OCI-LY7 (cell line): ENCODE measurements at regions not wholly inside any gene's neighbourhood (a gene's known extent, or its start where the extent isn't known, plus 50 kb on each side); places are given as distances from the start of the nearest gene placed in this dataset.
A peak's percentile ranks its signal among the peaks of the same experiment; 100 is the strongest.

ENCODE experiments used
- BruUV-seq: library from RNA; stranded (reverse); fragments of 400-500 nt; replicated peaks from 2 replicates; lab custom pipeline; 2021; lab: Mats Ljungman, UMichigan
- CTCF ChIA-PET: fragments of 300-600 bp; sonication (Branson Sonifier 250); formaldehyde crosslinking; loops from one replicate; lab custom pipeline; 2022; ENCODE audit warnings: antibody characterized with exemption; ENCODE audit not compliant: unreplicated experiment; lab: Charles Lee
- POLR2A ChIA-PET: fragments of 300-600 bp; sonication (Branson Sonifier 250); formaldehyde crosslinking; loops from one replicate; lab custom pipeline; 2022; ENCODE audit warnings: antibody characterized with exemption; lab: Charles Lee
- DNase-seq: peaks from one replicate; pipeline ENCODE4 v3.0.0-alpha.2; 2015; ENCODE audit warnings: low spot score
- H2AFZ ChIP-seq: fragments of 200-600 bp; sonication (generic), shearing (Covaris generic); 2 replicates; pipeline ENCODE4 v1.6.1; 2014; ENCODE audit warnings: mild to moderate bottlenecking, antibody characterized with exemption, low read length, moderate library complexity
- H3K27ac ChIP-seq: fragments of 200-600 bp; sonication (generic); 2 replicates; pipeline ENCODE4 v1.5.1; 2014; ENCODE audit warnings: mixed run types, low read depth, mild to moderate bottlenecking, moderate library complexity, low read length, inconsistent platforms; ENCODE audit not compliant: poor library complexity, severe bottlenecking
- H3K36me3 ChIP-seq: fragments of 200-600 bp; sonication (generic); 2 replicates; pipeline ENCODE4 v1.6.1; 2014; ENCODE audit warnings: mild to moderate bottlenecking, antibody characterized with exemption, low read length, moderate library complexity, mixed read lengths; ENCODE audit not compliant: insufficient read depth
- H3K4me1 ChIP-seq: fragments of 200-600 bp; sonication (generic); 2 replicates; pipeline ENCODE4 v1.5.1; 2014; ENCODE audit warnings: mild to moderate bottlenecking, low read length; ENCODE audit not compliant: insufficient read depth, poor library complexity, severe bottlenecking
- H3K4me2 ChIP-seq: fragments of 200-600 bp; sonication (generic); 2 replicates; pipeline ENCODE4 v1.6.1; 2014; ENCODE audit warnings: mild to moderate bottlenecking, low read length
- H3K4me3 ChIP-seq: fragments of 200-600 bp; sonication (generic); 2 replicates; pipeline ENCODE4 v1.5.1; 2014; ENCODE audit warnings: mild to moderate bottlenecking, low read depth, low read length; ENCODE audit not compliant: poor library complexity, severe bottlenecking
- H3K79me2 ChIP-seq: fragments of 200-600 bp; sonication (generic); 2 replicates; pipeline ENCODE4 v1.6.1; 2016; ENCODE audit warnings: low read depth, mild to moderate bottlenecking, low read length, moderate library complexity, mixed read lengths; ENCODE audit not compliant: insufficient read depth
- H3K9me2 ChIP-seq: fragments of 200-600 bp; sonication (generic); 2 replicates; pipeline ENCODE4 v1.6.1; 2016; ENCODE audit warnings: mild to moderate bottlenecking, low read length, mixed read lengths; ENCODE audit not compliant: insufficient read depth
- H3K9me3 ChIP-seq: fragments of 200-600 bp; sonication (generic); 2 replicates; pipeline ENCODE4 v1.6.1; 2014; ENCODE audit warnings: mild to moderate bottlenecking, mixed run types, low read length, mixed read lengths
- H4K20me1 ChIP-seq: fragments of 200-600 bp; sonication (generic); 2 replicates; pipeline ENCODE4 v1.6.1; 2014; ENCODE audit warnings: mild to moderate bottlenecking, antibody characterized with exemption, low read length, moderate library complexity, mixed read lengths; ENCODE audit not compliant: insufficient read depth
- CTCF ChIP-seq: fragments of 200-600 bp; sonication (generic); conservative IDR thresholded peaks from 2 replicates; pipeline ENCODE4 v1.5.1; 2014; ENCODE audit warnings: mild to moderate bottlenecking, antibody characterized with exemption, low read length, moderate library complexity, mixed read lengths
- EZH2phosphoT487 ChIP-seq: fragments of 200-600 bp; sonication (generic); IDR thresholded peaks from 2 replicates; pipeline ENCODE4 v1.6.1; 2018; ENCODE audit warnings: low read depth, borderline replicate concordance, mild to moderate bottlenecking, mixed run types, antibody characterized with exemption, low read length, moderate library complexity, mixed read lengths
- intact Hi-C: fragments of 100-400 bp; cut with micrococcal nuclease; formaldehyde crosslinking; loops from one replicate; pipeline ENCODE4 v1.10.0; 2022; ENCODE audit not compliant: unreplicated experiment

DNA sequence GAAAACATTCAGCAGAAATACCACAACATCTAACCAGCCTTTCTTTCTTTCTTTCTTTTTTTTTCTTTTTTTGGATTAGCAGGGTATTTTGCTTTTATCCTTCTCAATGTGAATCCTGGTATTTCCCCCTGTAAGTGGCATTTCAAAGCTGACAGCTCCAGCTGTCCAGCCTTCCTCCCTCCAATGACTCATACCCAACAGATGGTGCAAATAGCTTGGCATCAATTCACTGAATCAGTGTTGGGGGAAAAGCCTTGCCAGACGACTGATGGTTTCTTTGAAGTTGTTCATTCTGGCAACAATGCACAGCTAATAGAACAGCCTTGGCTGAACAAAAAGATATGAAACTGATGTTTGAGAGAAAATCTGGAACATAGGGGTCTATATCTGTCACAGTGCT is 316.8 kb upstream of the STEAP1 start:
- H3K4me3 ChIP-seq: no peak overlapping the region
- no peak overlapping the region for H2AFZ ChIP-seq
- no peaks in the 10 kb centered on the region for H3K9me3 ChIP-seq
- no peak for DNase-seq
- H3K27ac ChIP-seq: no peak overlapping the region
- no peak overlapping the region for H3K4me2 ChIP-seq
- no peaks in the 10 kb centered on the region for H4K20me1 ChIP-seq
- ChIA-PET POLR2A (interaction anchor here (0.7 kb wide), 1 partner anchor 1122 kb away, joined by 3 read pairs; no protein-coding TSS in a partner anchor), CTCF (no interaction called here)
- TF ChIP-seq CTCF: no peak
- TF ChIP-seq EZH2phosphoT487: no peak
- H3K9me2 ChIP-seq: no peaks in the 10 kb centered on the region
- H3K4me1 ChIP-seq: no peaks in the 10 kb centered on the region
- H3K79me2 ChIP-seq: no peaks in the 10 kb centered on the region
- no TSS peak for BruUV-seq
- intact Hi-C loops: no loop called here
- H3K36me3 ChIP-seq: no peaks in the 10 kb centered on the region

DNA sequence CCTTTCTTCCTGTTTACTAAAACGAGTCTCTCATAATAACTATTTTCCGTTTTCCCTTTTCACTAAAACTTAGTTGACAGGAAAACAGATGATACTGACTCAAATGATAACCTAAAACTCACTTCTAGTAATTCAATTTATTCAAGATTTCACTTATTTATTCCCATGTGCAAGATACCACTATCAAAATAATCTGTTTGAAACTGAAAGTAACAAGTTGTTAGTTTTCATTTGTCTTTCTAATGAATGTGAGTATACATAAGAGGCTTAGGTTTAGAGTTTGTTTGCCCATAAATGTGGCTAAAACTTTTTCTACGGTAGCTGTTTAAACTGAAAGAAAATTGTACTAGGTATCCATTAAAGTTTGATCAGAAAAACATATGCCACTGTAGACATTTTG is 314.9 kb upstream of the STEAP1 start:
- Histone ChIP-seq H4K20me1 (no peaks in the 10 kb centered on the region), H3K9me2 (no peaks in the 10 kb centered on the region), H3K9me3 (no peaks in the 10 kb centered on the region), H3K4me2 (no peak overlapping the region), H3K27ac (no peak overlapping the region), H2AFZ (0 out of 2 replicates have a peak overlapping the region, but pooled peaks have one; percentile 31), H3K4me3 (no peak overlapping the region), H3K36me3 (no peaks in the 10 kb centered on the region), H3K79me2 (no peaks in the 10 kb centered on the region), H3K4me1 (no peaks in the 10 kb centered on the region)
- BruUV-seq: no TSS peak
- no peak for DNase-seq
- no peak for TF ChIP-seq EZH2phosphoT487
- no peak for TF ChIP-seq CTCF
- CTCF ChIA-PET: no interaction called here
- intact Hi-C loops: no loop called here
- POLR2A ChIA-PET: no interaction called here

DNA sequence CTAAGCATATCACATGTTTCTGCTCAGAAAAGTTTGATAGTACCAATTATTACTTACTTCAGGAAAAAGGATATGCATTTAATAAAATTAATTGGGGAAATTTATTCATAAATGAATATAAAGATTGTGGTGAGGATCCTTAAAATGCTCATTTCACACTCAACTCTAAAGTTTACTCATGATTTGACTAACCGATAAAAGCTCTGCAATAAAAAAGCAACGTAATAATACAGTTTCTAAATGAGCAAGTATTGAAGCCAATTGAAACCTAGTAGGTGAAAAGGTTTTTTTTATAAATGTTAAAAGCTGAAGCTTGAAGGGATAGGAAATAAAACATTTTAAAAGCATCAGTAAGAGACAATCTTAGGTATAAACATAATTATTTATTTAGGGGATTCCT is 308.3 kb upstream of the STEAP1 start:
- TF ChIP-seq EZH2phosphoT487 (no peak), CTCF (no peak)
- H3K4me3 ChIP-seq: no peak overlapping the region
- H3K9me2 ChIP-seq: no peaks in the 10 kb centered on the region
- POLR2A ChIA-PET: no interaction called here
- H3K4me1 ChIP-seq: no peaks in the 10 kb centered on the region
- H3K27ac ChIP-seq: no peak overlapping the region
- no peaks in the 10 kb centered on the region for H4K20me1 ChIP-seq
- BruUV-seq: no TSS peak
- DNase-seq: no peak
- intact Hi-C loops: no loop called here
- H3K36me3 ChIP-seq: no peaks in the 10 kb centered on the region
- no peaks in the 10 kb centered on the region for H3K9me3 ChIP-seq
- CTCF ChIA-PET: no interaction called here
- no peak overlapping the region for H2AFZ ChIP-seq
- no peak overlapping the region for H3K4me2 ChIP-seq
- no peaks in the 10 kb centered on the region for H3K79me2 ChIP-seq
